ENCODE measurements at regions not wholly inside any gene's neighbourhood (a gene's known extent, or its start where the extent isn't known, plus 50 kb on each side); places are given as distances from the start of the nearest gene placed in this dataset.

- H3K36me3 Mint-ChIP-seq (ENCODE audit: insufficient read depth, unreplicated experiment), result no peaks in the 10 kb centered on the region
- H3K27me3 ChIP-seq (replicated peaks; ENCODE audit: control insufficient read depth, insufficient read depth, low read length), result no peaks in the 10 kb centered on the region
- no peak overlapping the region for H3K4me3 Mint-ChIP-seq (ENCODE audit: unreplicated experiment)
- CTCF ChIA-PET, result no interaction called here
- intact Hi-C loops (cut with micrococcal nuclease; ENCODE audit: unreplicated experiment), result no loop called here
- H3K27ac Mint-ChIP-seq (ENCODE audit: unreplicated experiment), result no peak overlapping the region
- H3K4me3 ChIP-seq (ENCODE audit: low read depth, low read length), result no peak overlapping the region
- H3K36me3 ChIP-seq (ENCODE audit: control insufficient read depth, insufficient read depth, low read length), result no peaks in the 10 kb centered on the region
- BruUV-seq (replicated peaks), result no TSS peak
- POLR2A ChIA-PET, result no interaction called here
- DNase-seq, result no peak
- no peaks in the 10 kb centered on the region for H3K9me3 ChIP-seq
- no peak for TF ChIP-seq CTCF (IDR thresholded peaks at IDR 0.05; ENCODE audit: insufficient read depth in 1 of 2, low read depth in 1 of 2, low read length in 1 of 2, severe bottlenecking in 1 of 2, unreplicated experiment in 1 of 2)
- peaks cover 4% of the 10 kb centered on the region for H3K27me3 Mint-ChIP-seq (ENCODE audit: insufficient read depth, unreplicated experiment)
- H3K9me3 Mint-ChIP-seq (ENCODE audit: unreplicated experiment), result no peaks in the 10 kb centered on the region
- H3K4me1 Mint-ChIP-seq (ENCODE audit: low read depth, unreplicated experiment), result no peaks in the 10 kb centered on the region
- no peaks in the 10 kb centered on the region for H3K4me1 ChIP-seq
These were observed 134.0 kb upstream of the DYRK2 start for GRCh38 chr12:67514502-67514901.

GRCh38 chr12:67515679-67516340, 132.7 kb upstream of the DYRK2 start:
- H3K36me3 Mint-ChIP-seq (ENCODE audit: insufficient read depth, unreplicated experiment), result no peaks in the 10 kb centered on the region
- no peaks in the 10 kb centered on the region for H3K27me3 ChIP-seq (replicated peaks; ENCODE audit: control insufficient read depth, insufficient read depth, low read length)
- no peak for TF ChIP-seq CTCF (IDR thresholded peaks at IDR 0.05; ENCODE audit: insufficient read depth in 1 of 2, low read depth in 1 of 2, low read length in 1 of 2, severe bottlenecking in 1 of 2, unreplicated experiment in 1 of 2)
- no TSS peak for BruUV-seq (replicated peaks)
- no peaks in the 10 kb centered on the region for H3K4me1 Mint-ChIP-seq (ENCODE audit: low read depth, unreplicated experiment)
- peaks cover 6% of the 10 kb centered on the region for H3K27me3 Mint-ChIP-seq (ENCODE audit: insufficient read depth, unreplicated experiment)
- intact Hi-C loops (cut with micrococcal nuclease; ENCODE audit: unreplicated experiment), result no loop called here
- H3K4me3 ChIP-seq (ENCODE audit: low read depth, low read length), result no peak overlapping the region
- H3K36me3 ChIP-seq (ENCODE audit: control insufficient read depth, insufficient read depth, low read length), result no peaks in the 10 kb centered on the region
- CTCF ChIA-PET, result interaction anchor here (0.5 kb wide), 1 partner anchor 160 kb away, joined by 3 read pairs; no protein-coding TSS in a partner anchor
- H3K9me3 Mint-ChIP-seq (ENCODE audit: unreplicated experiment), result no peaks in the 10 kb centered on the region
- H3K4me3 Mint-ChIP-seq (ENCODE audit: unreplicated experiment), result no peak overlapping the region
- no peak for DNase-seq
- no peaks in the 10 kb centered on the region for H3K9me3 ChIP-seq
- no peak overlapping the region for H3K27ac Mint-ChIP-seq (ENCODE audit: unreplicated experiment)
- H3K4me1 ChIP-seq, result no peaks in the 10 kb centered on the region
- POLR2A ChIA-PET, result no interaction called here

GRCh38 chr12:67517181-67517887, 131.2 kb upstream of the DYRK2 start:
- Histone ChIP-seq H3K27me3 (replicated peaks; ENCODE audit: control insufficient read depth, insufficient read depth, low read length) (no peaks in the 10 kb centered on the region), H3K36me3 (ENCODE audit: control insufficient read depth, insufficient read depth, low read length) (no peaks in the 10 kb centered on the region), H3K4me3 (ENCODE audit: low read depth, low read length) (no peak overlapping the region), H3K4me1 (no peaks in the 10 kb centered on the region), H3K9me3 (no peaks in the 10 kb centered on the region)
- TF ChIP-seq CTCF (IDR thresholded peaks at IDR 0.05; ENCODE audit: insufficient read depth in 1 of 2, low read depth in 1 of 2, low read length in 1 of 2, severe bottlenecking in 1 of 2, unreplicated experiment in 1 of 2), result no peak
- BruUV-seq (replicated peaks), result no TSS peak
- ChIA-PET POLR2A (no interaction called here), CTCF (no interaction called here)
- no peak overlapping the region for H3K4me3 Mint-ChIP-seq (ENCODE audit: unreplicated experiment)
- H3K4me1 Mint-ChIP-seq (ENCODE audit: low read depth, unreplicated experiment), result no peaks in the 10 kb centered on the region
- no peaks in the 10 kb centered on the region for H3K36me3 Mint-ChIP-seq (ENCODE audit: insufficient read depth, unreplicated experiment)
- H3K27me3 Mint-ChIP-seq (ENCODE audit: insufficient read depth, unreplicated experiment), result peaks cover 7% of the 10 kb centered on the region
- intact Hi-C loops (cut with micrococcal nuclease; ENCODE audit: unreplicated experiment), result no loop called here
- DNase-seq, result no peak
- H3K9me3 Mint-ChIP-seq (ENCODE audit: unreplicated experiment), result no peaks in the 10 kb centered on the region
- no peak overlapping the region for H3K27ac Mint-ChIP-seq (ENCODE audit: unreplicated experiment)

Measured in Caco-2 (cell line).